ENCODE measurements at regions not wholly inside any gene's neighbourhood (a gene's known extent, or its start where the extent isn't known, plus 50 kb on each side); places are given as distances from the start of the nearest gene placed in this dataset.

- TF ChIP-seq CTCF (IDR thresholded peaks at IDR 0.05) (no peak), POLR2A (IDR thresholded peaks at IDR 0.05) (no peak)
Measured at GRCh38 chr7:22597844-22598243, 97.9 kb upstream of the STEAP1B start.

Data from adrenal gland (tissue), 5 donors.